Esophagus (tissue), 2 donors: ENCODE measurements at regions not wholly inside any gene's neighbourhood (a gene's known extent, or its start where the extent isn't known, plus 50 kb on each side); places are given as distances from the start of the nearest gene placed in this dataset.
"Not testable (repeated sequence)": the region's sequence is repeated elsewhere in the genome, so short reads cannot be mapped to it uniquely, and the experiment has no call there.

Source experiments
- H3K27ac ChIP-seq, 2 donors: one replicate each; pipeline ENCODE4 v1.5.1; 2013; ENCODE audit warnings: low read depth in 2 of 2, mild to moderate bottlenecking in 2 of 2, inconsistent platforms in 1 of 2, low read length in 1 of 2, moderate library complexity in 1 of 2
- H3K27me3 ChIP-seq, 2 donors: one replicate each; pipeline ENCODE4 v1.6.1; 2013; ENCODE audit warnings: low read length in 2 of 2, control low read depth in 1 of 2, mild to moderate bottlenecking in 1 of 2; ENCODE audit not compliant: insufficient read depth in 2 of 2, control insufficient read depth in 1 of 2
- H3K36me3 ChIP-seq, 2 donors: one replicate each; pipeline ENCODE4 v1.6.1; 2013; ENCODE audit warnings: low read length in 1 of 2; ENCODE audit not compliant: control insufficient read depth in 2 of 2, insufficient read depth in 2 of 2
- H3K4me1 ChIP-seq, 2 donors: one replicate each; pipeline ENCODE4 v1.6.1; 2013; ENCODE audit warnings: low read length in 1 of 2; ENCODE audit not compliant: control insufficient read depth in 2 of 2, insufficient read depth in 2 of 2
- H3K4me3 ChIP-seq, 2 donors: one replicate each; pipeline ENCODE4 v1.5.1; 2013; ENCODE audit warnings: low read length in 2 of 2, mild to moderate bottlenecking in 2 of 2, low read depth in 1 of 2, moderate library complexity in 1 of 2
- H3K9me3 ChIP-seq, 2 donors: one replicate each; pipeline ENCODE4 v1.6.1; 2013; ENCODE audit warnings: mild to moderate bottlenecking in 2 of 2, low read depth in 1 of 2, low read length in 1 of 2, moderate library complexity in 1 of 2; ENCODE audit not compliant: control insufficient read depth in 2 of 2, insufficient read depth in 1 of 2
- WGBS, 2 donors: extraction: QIAGEN DNeasy Blood & Tissue Kit; methylation state at CpG; one replicate each; pipeline ENCODE4 v1.1.7; 2013; 5-methylcytosine and 5-hydroxymethylcytosine counted together
- donor health status: healthy with polysubstance abuse.
- donor health status: Bipolar disorder and iron deficiency.

DNA sequence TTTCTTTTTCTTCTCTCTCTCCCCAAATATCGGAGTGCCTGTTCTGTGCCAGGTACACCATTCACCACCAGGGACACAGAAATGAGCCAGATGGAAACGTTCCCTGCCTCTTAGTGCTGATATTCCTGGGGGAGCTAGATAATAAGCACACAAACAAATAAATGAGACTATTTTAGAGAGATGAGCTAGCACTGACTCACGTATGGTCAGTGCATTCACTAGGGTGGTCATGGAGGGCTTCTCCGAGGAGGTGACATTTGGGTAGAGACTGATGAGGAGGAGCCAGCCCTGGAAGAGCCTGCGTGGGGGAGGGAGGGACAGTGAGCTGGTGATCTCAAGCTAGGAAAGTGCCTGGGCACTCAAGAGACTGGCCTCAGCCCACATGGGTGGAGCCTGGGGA, 252.3 kb upstream of the KCNG1 start:
- H3K4me1 ChIP-seq: no peaks in the 10 kb centered on the region
- no peaks in the 10 kb centered on the region for H3K36me3 ChIP-seq
- 57 to 65% methylated on average over 5 of the region's 5 CpGs for WGBS, 2 donors
- no peak overlapping the region for H3K27ac ChIP-seq
- H3K27me3 ChIP-seq: no peaks in the 10 kb centered on the region
- H3K4me3 ChIP-seq: no peak overlapping the region
- no peaks in the 10 kb centered on the region for H3K9me3 ChIP-seq

DNA sequence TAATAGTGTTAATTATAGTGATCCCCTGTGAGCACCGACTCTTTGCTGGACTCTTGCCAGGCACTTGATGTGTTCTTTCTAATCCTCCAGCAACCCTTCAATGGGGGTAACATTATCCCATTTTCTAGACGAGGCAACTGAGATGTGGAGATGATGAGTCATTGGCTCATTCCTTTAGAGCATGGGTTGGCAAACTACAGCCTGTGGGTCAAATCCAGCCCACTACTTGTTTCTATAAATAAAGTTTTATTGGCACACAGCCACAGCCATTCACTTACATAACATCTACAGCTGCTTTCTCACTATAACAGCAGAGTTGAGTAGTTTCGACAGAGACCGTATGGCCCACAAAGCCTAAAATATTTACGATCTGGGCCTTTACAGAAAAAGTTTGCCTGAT, 249.5 kb upstream of the KCNG1 start:
- H3K27ac ChIP-seq: no peak overlapping the region
- H3K36me3 ChIP-seq: no peaks in the 10 kb centered on the region
- H3K4me3 ChIP-seq: no peak overlapping the region
- H3K9me3 ChIP-seq: no peaks in the 10 kb centered on the region
- WGBS, 2 donors: 57 to 64% methylated on average over 5 of the region's 5 CpGs
- H3K27me3 ChIP-seq: no peaks in the 10 kb centered on the region
- H3K4me1 ChIP-seq: no peaks in the 10 kb centered on the region

DNA sequence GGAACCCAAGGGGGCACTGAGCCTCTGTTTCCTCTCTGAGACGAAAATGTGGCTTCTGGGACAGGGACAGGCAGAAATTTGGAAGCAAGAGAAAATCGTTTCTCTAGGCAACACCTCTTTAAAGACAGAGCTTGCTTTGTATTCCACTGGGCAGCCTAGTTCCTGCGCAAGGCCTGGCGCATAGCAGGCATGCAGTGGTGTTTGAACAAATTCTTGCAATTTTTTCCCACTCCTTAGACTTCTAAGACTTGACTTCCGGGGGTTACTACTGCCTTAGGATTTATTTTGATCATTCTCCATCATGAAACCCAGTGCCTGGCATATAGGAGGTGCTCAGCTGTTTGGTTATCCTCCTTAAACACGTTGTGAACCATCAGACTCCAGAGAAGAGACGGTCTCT, 249.0 kb upstream of the KCNG1 start:
- H3K4me3 ChIP-seq: no peak overlapping the region
- H3K9me3 ChIP-seq: no peaks in the 10 kb centered on the region
- no peaks in the 10 kb centered on the region for H3K4me1 ChIP-seq
- no peaks in the 10 kb centered on the region for H3K27me3 ChIP-seq
- H3K36me3 ChIP-seq: no peaks in the 10 kb centered on the region
- H3K27ac ChIP-seq: no peak overlapping the region
- WGBS, 2 donors: 76 to 79% methylated on average over 7 of the region's 7 CpGs

DNA sequence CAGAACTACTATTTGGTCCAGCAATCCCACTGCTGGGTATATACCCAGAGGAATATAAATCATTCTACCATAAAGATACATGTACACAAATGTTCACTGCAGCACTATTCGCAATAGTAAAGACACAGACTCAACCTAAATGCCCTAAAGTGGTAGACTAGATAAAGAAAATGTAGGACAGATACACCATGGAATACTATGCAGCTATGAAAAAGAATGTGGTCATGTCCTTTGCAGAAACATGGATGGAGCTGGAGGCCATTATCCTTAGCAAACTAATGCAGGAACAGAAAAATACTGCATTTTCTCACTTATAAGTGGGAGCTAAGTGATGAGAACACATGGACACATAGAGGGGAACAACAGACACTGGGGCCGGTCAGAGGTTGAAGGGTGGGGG, 248.4 kb upstream of the KCNG1 start:
- H3K9me3 ChIP-seq, H3K27ac ChIP-seq, H3K27me3 ChIP-seq, H3K4me3 ChIP-seq, H3K36me3 ChIP-seq, H3K4me1 ChIP-seq: not testable (repeated sequence)
- 89 to 94% methylated on average over 2 of the region's 2 CpGs for WGBS, 2 donors

DNA sequence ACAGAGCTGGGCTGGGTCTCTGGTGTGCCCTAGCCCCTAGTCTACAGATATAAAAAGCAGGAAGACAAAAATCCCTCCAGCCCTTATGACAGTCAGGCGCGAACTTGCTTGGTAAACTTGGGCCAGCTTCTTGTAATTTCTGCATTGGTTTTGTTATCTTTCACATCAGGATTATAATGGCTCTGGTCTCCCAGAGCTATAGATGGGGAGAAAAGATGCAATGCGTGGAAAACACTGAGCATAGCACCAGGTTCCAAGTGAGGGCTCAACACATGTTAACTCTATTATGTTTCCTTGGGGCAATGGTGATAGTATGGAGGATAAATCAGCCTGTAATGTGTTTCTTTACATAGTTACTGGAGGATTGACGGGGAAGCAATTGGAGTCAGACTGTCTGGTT, 246.8 kb upstream of the KCNG1 start:
- H3K27me3 ChIP-seq: no peaks in the 10 kb centered on the region
- no peak overlapping the region for H3K4me3 ChIP-seq
- WGBS, 2 donors: 81 to 87% methylated on average over 4 of the region's 4 CpGs
- H3K4me1 ChIP-seq: peaks cover 0 to 2% of the 10 kb centered on the region in 2 donors
- no peaks in the 10 kb centered on the region for H3K36me3 ChIP-seq
- peaks cover 0 to 4% of the 10 kb centered on the region in 2 donors for H3K9me3 ChIP-seq
- no peak overlapping the region for H3K27ac ChIP-seq

DNA sequence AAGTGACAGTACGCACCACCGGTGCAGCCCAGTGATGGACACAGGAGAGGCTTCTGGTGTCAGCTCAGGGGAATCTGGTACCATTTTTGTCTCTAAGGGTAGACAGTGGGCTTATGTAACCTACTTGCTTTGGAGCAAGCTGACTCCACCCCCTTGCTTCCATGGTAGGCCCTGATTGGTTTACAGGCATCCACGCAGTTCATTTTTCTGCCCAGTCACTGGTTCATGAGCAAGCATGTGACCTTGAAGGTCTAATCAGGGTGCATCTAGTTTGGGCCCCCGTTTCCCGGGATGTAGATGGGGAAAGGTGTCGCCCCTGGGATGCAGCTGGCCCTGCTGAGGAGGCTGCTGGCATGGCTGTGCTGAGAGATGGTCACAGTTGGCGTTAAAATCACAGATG, 244.8 kb upstream of the KCNG1 start:
- Histone ChIP-seq H3K36me3 (no peaks in the 10 kb centered on the region), H3K27me3 (no peaks in the 10 kb centered on the region), H3K4me3 (no peak overlapping the region), H3K27ac (no peak overlapping the region), H3K9me3 (peaks cover 0 to 4% of the 10 kb centered on the region in 2 donors), H3K4me1 (peaks cover 0 to 2% of the 10 kb centered on the region in 2 donors)
- WGBS, 2 donors: 94 to 95% methylated on average over 7 of the region's 7 CpGs

DNA sequence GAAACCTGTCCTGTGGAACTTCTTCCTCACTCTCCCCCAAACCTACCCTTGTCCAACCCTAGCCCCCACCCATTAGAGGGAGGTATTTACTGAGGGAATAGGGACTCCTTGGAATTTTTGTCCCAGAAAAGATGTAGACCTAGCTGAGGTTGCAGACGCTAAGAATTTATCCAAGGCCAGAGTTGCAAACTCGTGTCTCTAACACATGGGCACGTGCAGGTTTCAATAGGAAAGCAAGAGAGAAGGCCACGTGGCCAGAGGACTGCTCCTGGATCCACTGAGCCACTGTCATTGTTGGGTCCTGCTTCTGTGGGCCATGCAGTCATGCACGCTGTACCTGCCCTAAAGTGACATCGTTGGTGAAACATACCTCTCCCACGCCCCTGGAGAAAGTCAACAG, 243.4 kb upstream of the KCNG1 start:
- WGBS, 2 donors: 83% methylated on average over 7 of the region's 7 CpGs
- no peaks in the 10 kb centered on the region for H3K36me3 ChIP-seq
- H3K4me3 ChIP-seq: no peak overlapping the region
- peaks cover 0 to 2% of the 10 kb centered on the region in 2 donors for H3K4me1 ChIP-seq
- H3K9me3 ChIP-seq: peaks cover 0 to 4% of the 10 kb centered on the region in 2 donors
- H3K27ac ChIP-seq: no peak overlapping the region
- no peaks in the 10 kb centered on the region for H3K27me3 ChIP-seq

DNA sequence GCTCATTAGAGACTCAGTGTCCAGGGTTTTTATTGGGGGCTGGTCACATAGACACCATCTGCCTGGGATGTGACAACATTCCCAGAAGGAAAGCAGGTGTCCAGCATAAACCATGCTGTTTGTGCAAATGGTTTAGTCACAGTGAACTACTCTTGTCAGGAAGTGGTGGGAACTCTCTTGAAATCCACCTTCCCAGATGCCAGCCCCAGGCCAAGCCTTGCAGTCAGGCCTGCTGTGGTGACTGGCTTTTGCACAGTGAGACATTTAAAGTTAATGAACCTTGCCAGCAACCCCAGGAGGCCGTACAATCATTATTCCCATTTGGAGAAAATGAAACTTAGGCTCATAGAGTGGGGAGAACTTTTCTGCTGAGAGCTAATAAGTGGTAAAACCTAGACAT, 242.5 kb upstream of the KCNG1 start:
- Histone ChIP-seq H3K27me3 (no peaks in the 10 kb centered on the region), H3K4me3 (no peak overlapping the region), H3K4me1 (peaks cover 0 to 2% of the 10 kb centered on the region in 2 donors), H3K36me3 (no peaks in the 10 kb centered on the region), H3K9me3 (peaks cover 0 to 4% of the 10 kb centered on the region in 2 donors), H3K27ac (no peak overlapping the region)
- 91 to 96% methylated on average over 1 of the region's 1 CpG for WGBS, 2 donors

DNA sequence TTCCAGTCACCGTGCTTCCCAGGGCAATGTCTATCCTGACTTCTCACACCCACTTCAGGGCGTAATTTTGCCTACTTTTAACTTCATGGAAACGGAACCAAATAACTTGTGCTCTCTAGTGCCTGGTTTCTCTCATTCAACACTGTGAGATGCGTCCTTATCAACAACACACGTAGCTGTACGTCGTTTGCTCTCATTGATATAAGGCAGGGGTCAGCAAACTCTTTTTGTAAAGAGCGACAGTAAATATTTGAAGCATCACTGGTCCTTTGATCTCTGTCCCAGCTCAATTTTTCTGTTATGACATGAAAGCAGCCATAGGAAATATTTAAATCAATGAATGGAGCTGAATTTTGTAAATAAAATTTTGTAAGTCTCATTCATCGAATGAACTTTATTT, 239.3 kb upstream of the KCNG1 start:
- H3K4me1 ChIP-seq: peaks cover 0 to 2% of the 10 kb centered on the region in 2 donors
- no peaks in the 10 kb centered on the region for H3K36me3 ChIP-seq
- H3K27ac ChIP-seq: no peak overlapping the region
- H3K9me3 ChIP-seq: peaks cover 0 to 4% of the 10 kb centered on the region in 2 donors
- 76% methylated on average over 9 of the region's 9 CpGs for WGBS, 2 donors
- no peak overlapping the region for H3K4me3 ChIP-seq
- H3K27me3 ChIP-seq: no peaks in the 10 kb centered on the region

DNA sequence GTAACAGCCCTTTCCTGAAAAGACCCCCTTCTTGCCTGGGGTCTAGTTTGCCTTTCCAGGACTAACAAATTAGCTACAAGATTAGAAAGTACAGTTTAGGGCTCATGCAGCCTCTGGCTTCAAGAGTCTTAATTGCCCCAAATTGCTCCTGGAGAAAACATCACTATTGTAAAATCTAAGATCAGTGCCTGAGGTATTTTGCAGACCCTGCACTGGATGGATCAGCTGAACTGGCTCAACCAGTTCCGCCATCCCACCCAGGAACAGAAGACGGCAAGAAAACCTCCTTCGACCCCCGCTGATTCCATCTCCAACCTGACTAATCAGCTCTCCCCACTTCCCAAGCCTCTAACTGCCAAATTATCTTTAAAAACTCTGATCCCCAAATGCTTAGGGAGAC, 236.5 kb upstream of the KCNG1 start:
- no peaks in the 10 kb centered on the region for H3K27me3 ChIP-seq
- H3K4me1 ChIP-seq: no peaks in the 10 kb centered on the region
- H3K4me3 ChIP-seq: no peak overlapping the region
- H3K9me3 ChIP-seq: no peaks in the 10 kb centered on the region
- H3K36me3 ChIP-seq: no peaks in the 10 kb centered on the region
- WGBS, 2 donors: 61 to 65% methylated on average over 4 of the region's 4 CpGs
- H3K27ac ChIP-seq: no peak overlapping the region
